ENCODE measurements at regions not wholly inside any gene's neighbourhood (a gene's known extent, or its start where the extent isn't known, plus 50 kb on each side); places are given as distances from the start of the nearest gene placed in this dataset.

- H3K27me3 Mint-ChIP-seq (ENCODE audit: insufficient read depth, unreplicated experiment) = no peaks in the 10 kb centered on the region
- H3K4me1 ChIP-seq = no peaks in the 10 kb centered on the region
- no peaks in the 10 kb centered on the region for H3K27me3 ChIP-seq (replicated peaks; ENCODE audit: control insufficient read depth, insufficient read depth, low read length)
- TF ChIP-seq CTCF (IDR thresholded peaks at IDR 0.05; ENCODE audit: insufficient read depth in 1 of 2, low read depth in 1 of 2, low read length in 1 of 2, severe bottlenecking in 1 of 2, unreplicated experiment in 1 of 2) = no peak
- ChIA-PET POLR2A (no interaction called here), CTCF (no interaction called here)
- H3K36me3 ChIP-seq (ENCODE audit: control insufficient read depth, insufficient read depth, low read length) = no peaks in the 10 kb centered on the region
- no peaks in the 10 kb centered on the region for H3K9me3 Mint-ChIP-seq (ENCODE audit: unreplicated experiment)
- intact Hi-C loops (cut with micrococcal nuclease; ENCODE audit: unreplicated experiment) = no loop called here
- no peaks in the 10 kb centered on the region for H3K4me1 Mint-ChIP-seq (ENCODE audit: low read depth, unreplicated experiment)
- H3K36me3 Mint-ChIP-seq (ENCODE audit: insufficient read depth, unreplicated experiment) = no peaks in the 10 kb centered on the region
- H3K4me3 Mint-ChIP-seq (ENCODE audit: unreplicated experiment) = no peak overlapping the region
- no peaks in the 10 kb centered on the region; the same call in 1 of the 2 replicates for H3K9me3 ChIP-seq
- no peak for DNase-seq
- no peak overlapping the region for H3K4me3 ChIP-seq (ENCODE audit: low read depth, low read length)
- no peak overlapping the region for H3K27ac Mint-ChIP-seq (ENCODE audit: unreplicated experiment)
- BruUV-seq (replicated peaks) = no TSS peak
These were observed 180.6 kb downstream of the TBX18 start for GRCh38 chr6:84583784-84584183.

- DNase-seq = no peak
- Histone ChIP-seq H3K36me3 (ENCODE audit: control insufficient read depth, insufficient read depth, low read length) (no peaks in the 10 kb centered on the region), H3K27me3 (replicated peaks; ENCODE audit: control insufficient read depth, insufficient read depth, low read length) (no peaks in the 10 kb centered on the region), H3K4me3 (ENCODE audit: low read depth, low read length) (no peak overlapping the region), H3K4me1 (no peaks in the 10 kb centered on the region), H3K9me3 (no peaks in the 10 kb centered on the region; the same call in 1 of the 2 replicates)
- no peak overlapping the region for H3K4me3 Mint-ChIP-seq (ENCODE audit: unreplicated experiment)
- ChIA-PET POLR2A (no interaction called here), CTCF (no interaction called here)
- H3K4me1 Mint-ChIP-seq (ENCODE audit: low read depth, unreplicated experiment) = no peaks in the 10 kb centered on the region
- H3K9me3 Mint-ChIP-seq (ENCODE audit: unreplicated experiment) = no peaks in the 10 kb centered on the region
- H3K36me3 Mint-ChIP-seq (ENCODE audit: insufficient read depth, unreplicated experiment) = no peaks in the 10 kb centered on the region
- no peak for TF ChIP-seq CTCF (IDR thresholded peaks at IDR 0.05; ENCODE audit: insufficient read depth in 1 of 2, low read depth in 1 of 2, low read length in 1 of 2, severe bottlenecking in 1 of 2, unreplicated experiment in 1 of 2)
- H3K27me3 Mint-ChIP-seq (ENCODE audit: insufficient read depth, unreplicated experiment) = no peaks in the 10 kb centered on the region
- H3K27ac Mint-ChIP-seq (ENCODE audit: unreplicated experiment) = no peak overlapping the region
- no TSS peak for BruUV-seq (replicated peaks)
- intact Hi-C loops (cut with micrococcal nuclease; ENCODE audit: unreplicated experiment) = no loop called here
These were observed 181.4 kb downstream of the TBX18 start for GRCh38 chr6:84582997-84583396.

GRCh38 chr6:84581494-84582259 is 182.7 kb downstream of the TBX18 start:
- intact Hi-C loops (cut with micrococcal nuclease; ENCODE audit: unreplicated experiment) = no loop called here
- no peaks in the 10 kb centered on the region for H3K27me3 Mint-ChIP-seq (ENCODE audit: insufficient read depth, unreplicated experiment)
- BruUV-seq (replicated peaks) = no TSS peak
- no peaks in the 10 kb centered on the region for H3K9me3 Mint-ChIP-seq (ENCODE audit: unreplicated experiment)
- no peaks in the 10 kb centered on the region for H3K36me3 Mint-ChIP-seq (ENCODE audit: insufficient read depth, unreplicated experiment)
- Histone ChIP-seq H3K4me1 (no peaks in the 10 kb centered on the region), H3K9me3 (no peaks in the 10 kb centered on the region; the same call in 1 of the 2 replicates), H3K36me3 (ENCODE audit: control insufficient read depth, insufficient read depth, low read length) (no peaks in the 10 kb centered on the region), H3K27me3 (replicated peaks; ENCODE audit: control insufficient read depth, insufficient read depth, low read length) (no peaks in the 10 kb centered on the region), H3K4me3 (ENCODE audit: low read depth, low read length) (no peak overlapping the region)
- TF ChIP-seq CTCF (IDR thresholded peaks at IDR 0.05; ENCODE audit: insufficient read depth in 1 of 2, low read depth in 1 of 2, low read length in 1 of 2, severe bottlenecking in 1 of 2, unreplicated experiment in 1 of 2) = no peak
- no peak overlapping the region for H3K27ac Mint-ChIP-seq (ENCODE audit: unreplicated experiment)
- H3K4me3 Mint-ChIP-seq (ENCODE audit: unreplicated experiment) = no peak overlapping the region
- CTCF ChIA-PET = no interaction called here
- DNase-seq = no peak
- POLR2A ChIA-PET = no interaction called here
- H3K4me1 Mint-ChIP-seq (ENCODE audit: low read depth, unreplicated experiment) = no peaks in the 10 kb centered on the region

Data from Caco-2 (cell line).